Hematopoietic multipotent progenitor cell (in vitro differentiated cells): ENCODE measurements at regions not wholly inside any gene's neighbourhood (a gene's known extent, or its start where the extent isn't known, plus 50 kb on each side); places are given as distances from the start of the nearest gene placed in this dataset.
"Not testable (repeated sequence)": the region's sequence is repeated elsewhere in the genome, so short reads cannot be mapped to it uniquely, and the experiment has no call there.

Source experiments
- DNase-seq, 3 donors: peaks; one replicate each; pipeline ENCODE4 v3.0.0-alpha.2; 2011 to 2015; ENCODE audit warnings: low read depth in 2 of 3, low spot score in 2 of 3

- DNase-seq: peak in 2 of 3 donors; percentile 26 to 49
These were observed 359.1 kb downstream of the BARHL2 start for GRCh38 chr1:90357995-90358394.

- DNase-seq: no peak
These were observed 360.1 kb downstream of the BARHL2 start for GRCh38 chr1:90356991-90357390.

- no peak for DNase-seq
These were observed 361.0 kb downstream of the BARHL2 start for GRCh38 chr1:90356101-90356500.

GRCh38 chr1:90354704-90355103, 359.8 kb downstream of the ZNF326 start:
- DNase-seq: no peak

- DNase-seq: no peak
These were observed 356.1 kb downstream of the ZNF326 start for GRCh38 chr1:90351019-90351418.

- no peak for DNase-seq
These were observed 354.6 kb downstream of the ZNF326 start for GRCh38 chr1:90349510-90349909.

- DNase-seq: no peak
These were observed 354.0 kb downstream of the ZNF326 start for GRCh38 chr1:90348934-90349333.

GRCh38 chr1:90348459-90348858, 353.5 kb downstream of the ZNF326 start:
- not testable (repeated sequence) for DNase-seq

GRCh38 chr1:90347366-90347765, 352.5 kb downstream of the ZNF326 start:
- no peak for DNase-seq

GRCh38 chr1:90346757-90347156, 351.8 kb downstream of the ZNF326 start:
- DNase-seq: no peak

GRCh38 chr1:90346349-90346748, 351.4 kb downstream of the ZNF326 start:
- no peak for DNase-seq

- no peak for DNase-seq
These were observed 350.2 kb downstream of the ZNF326 start for GRCh38 chr1:90344963-90345730.

- no peak for DNase-seq
These were observed 346.6 kb downstream of the ZNF326 start for GRCh38 chr1:90341516-90341915.

- DNase-seq: peak in 2 of 3 donors; percentile 59 to 78
These were observed 345.7 kb downstream of the ZNF326 start for GRCh38 chr1:90340606-90341005.

- peak in 2 of 3 donors; percentile 23 to 71 for DNase-seq
These were observed 344.9 kb downstream of the ZNF326 start for GRCh38 chr1:90339811-90340210.

- DNase-seq: no peak
These were observed 341.8 kb downstream of the ZNF326 start for GRCh38 chr1:90336552-90337324.

- DNase-seq: no peak
These were observed 340.6 kb downstream of the ZNF326 start for GRCh38 chr1:90335558-90335957.

GRCh38 chr1:90334137-90334536, 339.2 kb downstream of the ZNF326 start:
- peak in 1 of 3 donors; percentile 11 for DNase-seq

- DNase-seq: peak in 2 of 3 donors; percentile 39 to 81
These were observed 330.3 kb downstream of the ZNF326 start for GRCh38 chr1:90325168-90325567.

- DNase-seq: no peak
These were observed 327.3 kb downstream of the ZNF326 start for GRCh38 chr1:90322186-90322585.

- DNase-seq: no peak
These were observed 325.0 kb downstream of the ZNF326 start for GRCh38 chr1:90319918-90320317.

- no peak for DNase-seq
These were observed 323.5 kb downstream of the ZNF326 start for GRCh38 chr1:90318431-90318830.
